MM.1S (cell line): ENCODE measurements at regions not wholly inside any gene's neighbourhood (a gene's known extent, or its start where the extent isn't known, plus 50 kb on each side); places are given as distances from the start of the nearest gene placed in this dataset.

Experiments
- EZH2 ChIP-seq: fragments of 300-600 bp; sonication (generic); optimal IDR thresholded peaks from 2 replicates; pipeline ENCODE3; 2017; ENCODE audit warnings: low read depth, mild to moderate bottlenecking, antibody characterized with exemption, low read length, mixed read lengths
- EZH2phosphoT487 ChIP-seq: fragments of 300-600 bp; sonication (generic); IDR thresholded peaks from 2 replicates; pipeline ENCODE4 v1.6.1; 2018; ENCODE audit warnings: antibody characterized with exemption, low read length
- TF ChIP-seq, protein P1 (sequence below): fragments of 300-600 bp; sonication (generic); IDR thresholded peaks from 2 replicates; pipeline ENCODE4 v1.5.1; 2016; ENCODE audit warnings: antibody characterized with exemption, low read length, mixed read lengths

DNA sequence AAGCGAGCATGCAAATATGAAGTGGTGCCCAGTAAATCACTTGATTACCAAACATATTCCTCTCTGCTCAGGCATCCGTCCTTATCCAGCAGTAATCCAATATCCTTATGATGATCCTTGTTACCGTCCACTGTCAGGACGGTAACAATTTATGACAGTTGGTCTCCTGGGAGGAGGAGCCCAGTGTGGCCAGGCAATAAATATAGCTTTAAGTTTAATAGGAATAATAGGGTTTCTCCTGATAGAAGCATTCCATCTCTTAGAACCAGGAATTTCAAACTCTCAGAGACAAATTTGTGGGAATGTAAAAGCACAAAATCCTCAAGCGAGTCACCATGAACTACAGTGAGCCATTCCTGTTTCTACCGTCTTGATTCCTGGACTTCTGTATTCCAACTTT lies 171.2 kb upstream of the IL15 start:
- TF ChIP-seq, protein P1, sequence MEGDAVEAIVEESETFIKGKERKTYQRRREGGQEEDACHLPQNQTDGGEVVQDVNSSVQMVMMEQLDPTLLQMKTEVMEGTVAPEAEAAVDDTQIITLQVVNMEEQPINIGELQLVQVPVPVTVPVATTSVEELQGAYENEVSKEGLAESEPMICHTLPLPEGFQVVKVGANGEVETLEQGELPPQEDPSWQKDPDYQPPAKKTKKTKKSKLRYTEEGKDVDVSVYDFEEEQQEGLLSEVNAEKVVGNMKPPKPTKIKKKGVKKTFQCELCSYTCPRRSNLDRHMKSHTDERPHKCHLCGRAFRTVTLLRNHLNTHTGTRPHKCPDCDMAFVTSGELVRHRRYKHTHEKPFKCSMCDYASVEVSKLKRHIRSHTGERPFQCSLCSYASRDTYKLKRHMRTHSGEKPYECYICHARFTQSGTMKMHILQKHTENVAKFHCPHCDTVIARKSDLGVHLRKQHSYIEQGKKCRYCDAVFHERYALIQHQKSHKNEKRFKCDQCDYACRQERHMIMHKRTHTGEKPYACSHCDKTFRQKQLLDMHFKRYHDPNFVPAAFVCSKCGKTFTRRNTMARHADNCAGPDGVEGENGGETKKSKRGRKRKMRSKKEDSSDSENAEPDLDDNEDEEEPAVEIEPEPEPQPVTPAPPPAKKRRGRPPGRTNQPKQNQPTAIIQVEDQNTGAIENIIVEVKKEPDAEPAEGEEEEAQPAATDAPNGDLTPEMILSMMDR: no peak
- no peak for TF ChIP-seq EZH2
- no peak for TF ChIP-seq EZH2phosphoT487
